GM19397 (cell line): ENCODE measurements at regions not wholly inside any gene's neighbourhood (a gene's known extent, or its start where the extent isn't known, plus 50 kb on each side); places are given as distances from the start of the nearest gene placed in this dataset.
A peak's percentile ranks its signal among the peaks of the same experiment; 100 is the strongest.
"Not testable (repeated sequence)": the region's sequence is repeated elsewhere in the genome, so short reads cannot be mapped to it uniquely, and the experiment has no call there.

ENCODE experiments used
- ATAC-seq: cut with Tn5 transposase; IDR thresholded peaks from one replicate; pipeline ENCODE4 v1.9.1; 2021; ENCODE audit warnings: mild to moderate bottlenecking, moderate library complexity; ENCODE audit not compliant: unreplicated experiment

DNA sequence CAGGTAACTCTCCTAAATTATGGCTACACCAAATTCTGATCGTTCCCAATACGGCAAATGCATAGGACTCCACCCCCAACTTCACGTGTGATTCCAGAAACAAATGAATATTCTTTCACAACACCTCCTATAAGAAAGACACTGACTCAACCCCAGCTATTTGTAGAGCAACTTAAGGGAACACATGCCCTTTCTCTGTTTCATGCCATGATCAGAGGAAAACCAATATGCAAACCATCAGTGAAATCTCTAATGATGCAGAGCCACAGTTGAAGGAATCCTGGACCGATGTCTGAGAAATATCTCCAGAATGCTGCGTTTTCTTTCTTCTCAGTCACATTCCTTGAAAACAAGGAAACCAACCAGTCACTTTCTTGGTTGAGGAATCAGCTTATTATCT lies 164.2 kb upstream of the PTBP2 start:
- ATAC-seq = no peak

DNA sequence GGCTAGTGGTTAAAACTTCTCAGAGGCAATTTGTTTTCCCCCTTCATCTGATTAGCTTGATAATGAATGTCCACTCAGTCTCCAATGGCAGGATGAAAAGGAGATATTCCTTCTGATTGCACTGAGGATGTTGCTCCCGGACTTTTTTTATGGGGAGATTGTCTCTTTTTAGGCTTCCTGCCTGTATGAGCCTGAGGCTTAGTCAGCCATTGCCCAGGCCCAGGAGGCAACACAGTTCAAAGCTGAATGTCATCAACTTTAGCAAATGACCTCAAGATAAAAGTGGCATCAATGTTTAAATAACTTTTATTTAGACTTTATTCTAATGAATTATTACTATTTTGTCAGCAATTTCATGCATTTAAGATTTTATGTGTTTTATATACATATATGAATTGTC lies 162.9 kb upstream of the PTBP2 start:
- ATAC-seq = no peak

DNA sequence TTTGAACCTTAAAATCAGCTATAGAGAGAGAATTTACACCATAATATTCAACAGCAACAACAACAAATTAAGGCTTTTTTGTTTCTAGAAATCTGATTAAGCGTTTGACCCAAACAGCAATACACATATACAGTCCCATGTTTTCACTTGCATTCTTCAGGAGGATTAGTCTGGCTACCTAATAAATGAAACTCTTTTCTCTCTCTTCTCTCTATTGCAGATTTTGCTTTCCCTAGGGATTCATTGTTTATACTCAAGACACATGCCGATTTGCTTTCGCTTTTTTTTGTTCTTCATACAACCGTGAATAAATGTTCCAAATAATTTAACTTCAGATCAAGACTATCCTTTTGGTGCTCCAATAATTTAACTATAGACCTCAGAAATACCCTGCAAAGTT lies 162.4 kb upstream of the PTBP2 start:
- no peak for ATAC-seq

DNA sequence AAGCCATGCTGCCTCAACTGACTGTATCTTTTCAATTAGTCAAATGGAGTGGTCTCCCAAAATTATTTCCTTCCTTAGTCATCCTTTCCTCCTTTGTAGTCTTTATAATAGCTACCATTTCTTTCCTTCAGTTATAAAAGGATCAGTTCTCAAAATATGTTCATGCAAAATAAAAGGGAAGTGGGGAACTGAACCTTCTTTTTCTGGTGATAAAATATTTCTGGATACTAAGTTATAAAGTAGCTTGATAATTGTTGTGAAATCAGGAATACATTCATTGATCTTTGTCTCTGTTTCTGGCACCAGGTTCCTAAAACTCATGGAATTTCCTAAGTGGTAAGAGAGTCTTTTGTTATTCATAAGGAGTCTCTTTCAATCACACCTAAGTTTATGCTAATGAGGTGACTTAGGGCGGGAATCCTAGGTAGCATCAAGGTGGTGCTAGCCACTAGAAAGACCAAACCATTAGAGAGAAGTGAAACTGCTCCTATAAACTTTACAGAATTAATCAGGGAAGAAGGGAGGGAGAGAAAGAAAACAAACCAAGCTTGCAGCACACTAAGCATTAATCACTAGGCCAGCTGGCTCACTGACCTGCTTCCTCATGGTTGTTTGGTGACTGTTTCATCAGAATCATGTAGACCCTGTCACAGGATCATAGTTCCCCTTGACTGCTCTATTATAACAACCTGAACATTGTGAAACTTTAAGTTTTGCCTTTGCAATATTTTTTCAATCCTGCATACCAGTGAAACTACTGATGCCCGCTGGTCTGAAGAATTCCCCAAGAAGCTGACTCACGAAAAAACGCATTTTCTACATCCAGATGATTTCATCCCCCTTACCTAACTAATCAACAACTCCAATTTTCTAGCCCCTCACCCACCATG lies 161.6 kb upstream of the PTBP2 start:
- ATAC-seq = no peak

DNA sequence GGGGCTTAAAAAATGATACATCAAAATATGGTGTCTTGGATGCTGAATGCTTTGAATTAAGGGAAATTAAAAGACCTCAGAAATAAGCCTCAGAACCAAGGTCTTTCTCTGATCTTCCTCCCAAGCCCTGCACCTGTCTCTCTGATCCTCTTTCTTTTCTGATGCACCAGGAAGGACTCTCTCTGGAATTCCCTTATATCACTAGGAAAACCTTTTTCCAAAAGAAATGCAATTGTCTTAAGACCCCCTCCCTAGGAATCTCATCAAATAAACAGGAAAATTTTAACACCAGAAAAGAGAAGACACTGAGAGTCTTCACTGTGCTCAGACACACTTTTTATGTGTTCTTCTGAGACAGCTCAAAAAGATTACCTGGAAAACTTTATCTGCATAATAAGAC lies 159.5 kb upstream of the PTBP2 start:
- no peak for ATAC-seq

DNA sequence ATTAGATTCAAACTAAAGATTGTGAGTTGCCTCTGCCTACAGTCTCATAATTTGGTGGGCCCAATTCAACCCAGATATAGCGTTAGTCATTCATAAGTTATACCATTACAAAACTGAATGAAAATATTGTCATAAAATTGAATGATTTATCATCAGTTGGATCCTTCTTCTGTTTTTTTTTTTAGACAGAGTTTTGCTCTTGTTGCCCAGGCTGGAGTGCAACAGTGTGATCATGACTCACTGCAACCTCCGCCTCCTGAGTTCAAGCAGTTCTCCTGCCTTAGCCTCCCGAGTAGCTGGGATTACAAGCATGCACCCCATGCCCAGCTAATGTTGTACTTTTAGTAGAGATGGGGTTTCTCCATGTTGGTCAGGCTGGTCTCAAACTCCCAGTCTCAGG lies 157.2 kb upstream of the PTBP2 start:
- not testable (repeated sequence) for ATAC-seq

DNA sequence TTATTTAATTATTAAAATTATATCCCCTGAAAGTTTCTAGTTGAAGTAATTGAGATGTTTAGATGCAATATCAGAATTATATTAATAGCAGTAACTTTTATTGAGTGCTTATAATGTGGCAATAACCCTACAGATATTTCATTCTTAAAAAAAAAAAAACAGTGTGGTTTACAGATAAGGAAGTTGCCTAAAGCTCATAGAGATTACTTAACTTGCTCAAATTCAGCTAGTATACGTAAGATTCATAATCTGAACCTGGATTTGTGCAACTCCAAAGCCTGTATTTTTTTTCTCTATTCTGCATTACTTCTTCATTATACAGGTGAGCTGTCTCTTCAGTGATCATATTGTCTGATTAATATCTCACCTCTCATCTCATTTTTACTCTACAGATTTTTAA lies 156.0 kb upstream of the PTBP2 start:
- ATAC-seq = no peak

DNA sequence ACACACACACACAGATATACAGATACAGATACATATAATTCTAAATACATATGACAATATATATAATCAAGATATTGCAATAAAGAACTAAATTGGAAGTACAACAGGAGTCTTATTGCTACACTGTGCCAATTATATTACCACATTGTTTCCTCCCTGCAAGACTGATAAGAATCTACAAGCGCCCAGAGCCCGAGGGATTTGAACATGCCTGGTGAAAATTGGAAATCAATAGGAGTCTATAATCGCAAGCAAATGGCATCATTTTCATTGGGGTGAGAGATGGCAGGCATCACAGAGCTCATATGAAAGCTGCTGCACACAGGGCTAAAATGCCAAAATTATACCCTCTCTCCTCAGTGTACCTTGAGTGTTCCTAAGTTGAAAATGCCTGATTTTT lies 152.9 kb upstream of the PTBP2 start:
- ATAC-seq = no peak

DNA sequence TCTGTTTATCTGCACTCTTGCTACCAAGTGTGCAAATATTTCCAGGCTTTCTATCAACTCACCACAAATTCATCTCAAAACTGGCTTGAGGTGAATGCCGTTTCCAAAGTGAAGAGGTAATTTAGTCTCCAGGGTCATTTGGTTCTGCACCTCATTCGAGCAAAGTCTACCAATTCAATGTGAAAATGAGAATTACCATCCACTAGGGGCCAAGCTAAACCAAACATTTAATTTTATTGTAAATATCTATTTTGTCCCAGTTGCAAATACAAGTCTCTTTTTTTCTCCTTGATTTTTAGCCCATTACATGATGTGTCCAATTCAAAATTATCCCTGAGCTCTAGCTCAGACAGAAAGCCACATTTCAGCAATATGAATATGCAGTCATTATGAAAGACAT lies 152.3 kb upstream of the PTBP2 start:
- no peak for ATAC-seq

DNA sequence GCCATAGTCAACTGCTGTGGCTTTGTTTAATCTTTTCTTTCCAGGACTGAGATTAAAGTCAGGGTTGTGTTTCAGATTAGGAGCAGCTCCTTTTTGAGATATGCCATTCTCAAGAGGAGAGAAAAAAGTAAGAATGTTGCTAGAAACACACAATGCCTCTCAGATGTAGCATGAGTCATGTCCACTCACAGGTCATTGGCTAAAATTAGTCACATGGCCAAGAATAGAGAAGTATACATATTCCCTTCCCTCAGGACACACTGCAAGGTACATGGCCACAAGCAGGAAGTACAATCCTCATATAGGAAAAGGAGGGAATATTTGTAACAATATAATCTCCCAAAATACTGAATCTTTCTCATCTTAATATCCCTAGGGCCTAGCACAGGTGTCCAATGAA lies 141.9 kb upstream of the PTBP2 start:
- no peak for ATAC-seq

DNA sequence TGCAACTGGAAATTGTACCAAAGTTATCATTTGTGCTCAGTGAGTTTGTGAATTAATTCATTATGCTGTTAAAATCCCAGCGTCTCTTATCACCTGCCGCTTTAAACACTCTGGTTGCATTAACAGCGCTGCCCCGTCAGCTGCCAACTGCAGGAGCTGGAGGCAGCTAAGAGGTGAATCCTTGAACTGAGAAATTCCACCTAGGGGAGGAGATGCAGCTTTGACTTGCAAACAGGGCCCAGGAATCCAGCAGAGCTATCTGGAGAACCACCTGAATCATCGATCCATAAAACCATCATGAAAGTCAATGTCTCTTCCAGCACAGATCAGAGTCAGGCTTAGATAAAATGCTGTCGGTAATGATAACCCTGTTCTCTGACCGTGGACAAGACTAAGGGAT lies 140.7 kb upstream of the PTBP2 start:
- ATAC-seq = no peak

DNA sequence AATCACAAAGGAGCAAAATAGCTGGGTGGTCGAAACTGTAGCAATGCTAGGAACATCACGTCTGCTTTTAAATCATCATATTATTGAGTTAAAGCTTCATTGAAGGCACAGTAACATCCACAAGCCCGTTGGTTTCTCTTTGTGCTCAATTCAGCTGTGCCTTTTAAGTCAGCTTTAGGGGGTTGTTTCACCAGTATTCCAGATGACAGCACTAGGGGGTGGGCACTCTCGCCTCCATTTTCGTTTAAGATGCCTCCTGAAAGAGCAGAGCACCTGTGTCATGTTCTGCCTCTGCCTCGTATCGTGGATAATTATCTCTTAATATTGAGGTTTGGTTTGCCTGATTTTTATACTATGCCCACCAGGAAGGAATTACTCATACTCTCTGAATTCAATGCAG lies 139.8 kb upstream of the PTBP2 start:
- no peak for ATAC-seq

DNA sequence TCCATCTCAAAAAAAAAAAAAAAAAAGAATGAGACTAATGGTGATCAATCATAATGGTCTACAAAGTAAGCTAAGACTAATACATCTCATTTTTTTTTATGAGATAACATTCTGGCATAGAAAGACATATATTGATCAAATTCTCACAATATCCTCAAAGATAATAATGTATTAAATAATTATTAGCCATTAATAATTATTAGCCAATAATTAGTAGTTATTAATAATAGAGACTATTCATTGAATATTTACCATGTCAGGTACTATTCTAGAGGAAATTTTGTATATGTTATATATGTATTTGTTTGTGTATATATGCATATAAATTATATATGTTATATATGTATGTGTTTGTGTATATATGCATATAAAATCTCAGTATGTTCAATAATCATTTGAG lies 137.7 kb upstream of the PTBP2 start:
- no peak for ATAC-seq

DNA sequence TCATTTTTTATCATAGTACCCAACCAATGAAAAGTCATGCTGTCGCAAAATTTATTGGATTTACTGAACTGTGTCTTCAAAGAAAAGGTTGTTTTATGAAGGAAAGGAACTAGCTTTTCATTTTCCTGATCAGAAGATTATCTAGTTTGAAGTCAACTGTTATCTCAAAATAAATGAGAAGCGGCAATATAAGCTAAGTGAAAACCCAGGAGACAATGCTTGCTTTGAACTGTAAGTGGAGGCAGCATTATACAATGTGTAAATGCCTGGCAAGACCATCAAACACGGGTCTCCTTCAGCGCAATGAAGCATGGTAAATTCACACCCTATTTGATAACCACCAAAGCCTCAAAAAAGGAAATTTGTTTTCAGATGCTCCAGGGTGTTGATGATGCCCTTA lies 134.4 kb upstream of the PTBP2 start:
- ATAC-seq = no peak

DNA sequence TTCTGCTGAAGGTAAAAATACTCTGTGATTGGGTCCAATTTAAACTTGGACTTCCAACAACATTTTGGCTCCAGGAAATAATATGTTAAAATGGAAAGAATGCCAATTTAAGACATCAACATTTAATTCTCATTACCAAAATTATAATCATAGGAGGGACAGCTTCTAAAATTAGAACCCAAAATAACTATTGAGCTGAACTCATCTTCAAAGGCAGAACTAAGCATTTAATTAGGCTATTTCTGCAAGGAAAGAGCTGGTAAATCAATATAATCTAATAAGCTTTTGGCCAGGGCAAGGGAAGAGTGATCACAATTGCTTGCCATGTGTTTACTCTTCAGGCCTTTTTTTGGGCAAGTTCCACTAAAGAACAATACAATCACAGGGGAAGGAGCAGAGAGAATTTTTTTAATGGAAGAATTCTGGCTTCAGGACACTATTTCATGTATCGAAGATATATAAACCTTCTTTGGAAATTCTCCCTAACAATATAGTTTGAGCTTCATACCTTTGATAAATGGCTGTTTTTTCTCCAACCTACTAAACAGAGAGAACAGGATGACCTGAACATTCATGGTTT lies 133.1 kb upstream of the PTBP2 start:
- no peak for ATAC-seq

DNA sequence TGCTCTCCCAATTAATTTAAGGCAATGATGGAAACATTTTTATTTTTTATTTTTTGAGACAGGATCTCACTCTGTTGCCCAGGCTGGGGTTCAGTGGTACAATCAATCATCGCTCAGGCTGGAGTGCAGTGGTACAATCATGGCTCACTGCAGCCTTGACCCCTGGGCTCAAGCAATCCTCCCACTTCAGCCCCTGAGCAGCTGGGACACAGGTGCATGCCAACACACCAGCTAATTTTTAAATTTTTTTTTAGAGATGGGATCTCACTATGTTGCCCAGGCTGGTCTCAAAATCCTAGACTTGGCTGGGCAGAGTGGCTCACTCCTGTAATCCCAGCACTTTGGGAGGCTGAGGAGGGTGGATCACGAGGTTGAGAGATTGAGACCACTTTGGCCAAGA lies 126.1 kb upstream of the PTBP2 start:
- not testable (repeated sequence) for ATAC-seq

DNA sequence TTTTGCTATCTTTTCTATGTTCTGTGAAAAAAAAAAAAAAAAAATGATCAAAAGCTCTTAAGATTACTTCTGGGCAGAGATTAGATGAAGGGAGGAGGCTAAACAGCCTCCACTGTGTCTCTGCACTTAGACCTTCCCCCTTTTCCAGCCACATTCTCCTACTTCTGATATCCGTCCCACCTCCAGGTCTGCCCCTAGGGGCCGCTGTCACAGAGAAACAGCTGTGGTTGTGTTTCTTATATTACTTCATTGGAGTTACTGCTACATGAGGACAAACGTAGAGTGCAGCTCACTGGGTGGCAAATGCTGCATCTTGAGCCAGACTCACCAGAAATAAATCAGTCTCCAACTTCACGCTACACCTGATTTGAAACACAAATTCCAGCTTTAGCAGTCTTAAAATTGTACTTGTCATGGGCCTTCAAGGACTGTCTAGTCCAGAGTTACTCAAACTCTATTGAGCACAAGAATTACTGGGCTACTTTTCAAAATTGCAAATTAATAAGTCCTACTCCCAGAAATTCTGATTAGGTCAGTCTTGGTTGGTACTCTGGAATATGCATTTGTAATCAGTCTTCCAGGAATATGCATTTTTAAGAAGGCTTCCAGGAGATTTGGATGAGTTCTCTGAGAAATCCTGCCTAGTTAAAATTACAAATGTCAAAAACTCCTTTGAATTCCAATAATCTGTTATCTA lies 125.2 kb upstream of the PTBP2 start:
- peak; percentile 61 for ATAC-seq

DNA sequence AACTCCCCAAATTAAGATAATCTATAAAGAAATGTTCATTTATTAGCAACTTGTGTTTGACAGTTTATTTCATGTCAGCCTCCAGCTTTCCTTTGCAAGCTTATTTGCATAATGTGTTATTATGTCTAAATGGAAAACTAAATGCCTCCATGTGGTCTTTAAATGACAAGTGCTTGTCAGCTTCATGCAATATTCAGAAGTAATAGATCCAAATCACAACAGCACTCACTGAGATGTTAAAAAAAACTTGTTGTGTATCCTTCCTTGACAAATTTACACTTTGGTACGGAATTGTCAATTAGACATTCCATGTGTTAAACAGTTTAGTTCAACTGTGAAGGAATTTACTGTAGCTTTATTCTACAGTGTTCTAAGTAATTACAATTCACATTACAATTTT lies 124.4 kb upstream of the PTBP2 start:
- ATAC-seq = no peak

DNA sequence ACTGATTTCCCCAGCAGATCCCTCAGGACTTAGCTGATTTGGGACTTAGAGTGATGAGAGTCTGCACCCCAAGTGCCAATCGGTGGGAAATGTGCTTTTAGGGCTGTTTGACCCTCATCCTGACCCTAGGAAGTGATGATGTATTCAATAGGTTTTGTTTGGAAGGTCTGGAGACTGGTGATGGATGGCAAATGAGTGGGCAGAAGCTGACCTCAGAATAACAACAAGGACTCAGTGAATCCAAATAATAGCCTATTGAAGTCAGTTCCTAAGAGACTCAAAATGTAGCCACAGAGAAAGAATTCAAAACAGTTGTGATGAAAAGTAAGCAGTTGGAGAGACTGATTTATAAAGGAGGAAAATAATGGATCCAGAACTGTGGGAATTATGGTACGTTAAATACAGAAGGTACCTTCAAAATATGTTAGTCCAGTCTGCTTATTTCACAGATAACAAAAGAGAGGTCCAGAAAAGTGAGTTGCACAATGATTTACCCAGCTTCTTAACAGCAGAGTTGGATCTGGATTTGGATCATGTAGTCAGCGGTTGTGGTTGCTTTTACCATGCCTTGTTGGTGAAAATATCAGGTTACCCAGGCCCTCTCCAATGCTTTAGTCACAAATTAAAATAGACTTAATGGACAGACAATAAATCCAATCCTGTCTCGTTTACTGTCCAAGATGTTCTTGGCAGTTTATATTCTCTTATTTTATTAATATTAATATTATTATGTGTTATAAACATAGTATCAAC lies 123.0 kb upstream of the PTBP2 start:
- no peak for ATAC-seq

DNA sequence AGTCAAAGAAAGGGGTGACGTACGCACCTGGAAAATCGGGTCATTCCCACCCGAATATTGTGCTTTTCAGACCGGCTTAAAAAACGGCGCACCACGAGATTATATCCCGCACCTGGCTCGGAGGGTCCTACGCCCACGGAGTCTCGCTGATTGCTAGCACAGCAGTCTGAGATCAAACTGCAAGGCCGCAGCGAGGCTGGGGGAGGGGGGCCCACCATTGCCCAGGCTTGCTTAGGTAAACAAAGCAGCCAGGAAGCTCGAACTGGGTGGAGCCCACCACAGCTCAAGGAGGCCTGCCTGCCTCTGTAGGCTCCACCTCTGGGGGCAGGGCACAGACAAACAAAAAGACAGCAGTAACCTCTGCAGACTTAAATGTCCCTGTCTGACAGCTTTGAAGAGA lies 117.0 kb upstream of the PTBP2 start:
- ATAC-seq = not testable (repeated sequence)

DNA sequence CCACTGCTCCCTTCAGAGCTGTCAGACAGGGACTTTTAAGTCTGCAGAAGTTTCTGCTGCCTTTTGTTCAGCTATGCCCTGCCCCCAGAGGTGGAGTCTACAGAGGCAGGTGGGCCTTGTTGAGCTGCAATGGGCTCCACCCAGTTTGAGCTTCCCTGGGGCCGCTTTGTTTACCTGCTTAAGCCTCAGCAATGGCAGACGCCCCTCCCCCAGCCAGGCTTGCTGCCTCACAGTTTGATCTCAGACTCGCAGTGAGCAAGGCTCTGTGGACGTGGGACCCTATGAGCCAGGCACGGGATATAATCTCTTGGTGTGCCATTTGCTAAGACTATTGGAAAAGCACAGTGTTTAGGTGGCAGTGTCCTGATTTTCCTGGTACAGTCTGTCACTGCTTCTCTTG lies 104.2 kb upstream of the PTBP2 start:
- not testable (repeated sequence) for ATAC-seq
